ENCODE measurements at regions not wholly inside any gene's neighbourhood (a gene's known extent, or its start where the extent isn't known, plus 50 kb on each side); places are given as distances from the start of the nearest gene placed in this dataset.

GRCh38 chr1:72869873-72870272, 587.5 kb upstream of the NEGR1 start:
- ChIA-PET POLR2A (no interaction called here), CTCF (no interaction called here)
- H3K4me3 ChIP-seq (replicated peaks in 1 of 3; ENCODE audit: insufficient read depth in 1 of 3, low read depth in 1 of 3, low read length in 3 of 3) = no peak overlapping the region
- no peak for FAIRE-seq
- H3K9me3 ChIP-seq (replicated peaks; ENCODE audit: control insufficient read depth, insufficient read depth, low read length) = no peaks in the 10 kb centered on the region
- H3K4me2 ChIP-seq (ENCODE audit: insufficient read depth, low read length) = no peak overlapping the region
- H3K9ac ChIP-seq (replicated peaks; ENCODE audit: extremely low read depth, insufficient read depth, low read length) = no peak overlapping the region
- H3K79me2 ChIP-seq (ENCODE audit: control insufficient read depth, insufficient read depth, low read length) = no peaks in the 10 kb centered on the region
- intact Hi-C loops (cut with micrococcal nuclease) = no loop called here
- no peak overlapping the region for H3K27ac ChIP-seq (ENCODE audit: insufficient read depth, low read depth, low read length)
- H3K9me1 ChIP-seq (replicated peaks; ENCODE audit: control insufficient read depth, extremely low read depth, insufficient read depth, low read length) = no peaks in the 10 kb centered on the region
- no peak overlapping the region for H2AFZ ChIP-seq (ENCODE audit: low read depth, low read length)
- dilution Hi-C loops (cut with MboI; ENCODE audit: extremely low pct_ligation_motif_present, low sequenced_read_pairs) = no loop called here
- no peak for DNase-seq (ENCODE audit: low read depth, low spot score)
- H4K20me1 ChIP-seq (replicated peaks; ENCODE audit: control insufficient read depth, extremely low read depth, insufficient read depth, low read length) = peaks cover 3% of the 10 kb centered on the region
- no TSS peak for BruUV-seq (replicated peaks)
- no peaks in the 10 kb centered on the region for H3K4me1 ChIP-seq (ENCODE audit: control insufficient read depth, extremely low read depth, insufficient read depth, low read length)
- TF ChIP-seq GATA2 (IDR thresholded peaks at IDR 0.05; ENCODE audit: insufficient read depth, insufficient read length, low read depth, low read length) (no peak), MYC (IDR thresholded peaks at IDR 0.05; ENCODE audit: low read depth, low read length) (no peak), JUN (IDR thresholded peaks at IDR 0.05; ENCODE audit: borderline replicate concordance, insufficient read depth, insufficient read length, low read depth) (no peak)
- H3K36me3 ChIP-seq (ENCODE audit: control insufficient read depth in 2 of 2, extremely low read depth in 1 of 2, insufficient read depth in 2 of 2, low read length in 2 of 2) = no peaks in the 10 kb centered on the region
- no peaks in the 10 kb centered on the region for H3K27me3 ChIP-seq (ENCODE audit: control insufficient read depth in 2 of 2, insufficient read depth in 2 of 2, low read length in 2 of 2)

- TF ChIP-seq MYC (IDR thresholded peaks at IDR 0.05; ENCODE audit: low read depth, low read length) (no peak), MAX (IDR thresholded peaks at IDR 0.05; ENCODE audit: insufficient read depth, insufficient read length) (no peak), CTCF (IDR thresholded peaks at IDR 0.05; ENCODE audit: extremely low read depth in 1 of 2, insufficient read depth in 1 of 2, low read depth in 1 of 2, low read length in 2 of 2) (no peak), GATA2 (IDR thresholded peaks at IDR 0.05; ENCODE audit: insufficient read depth, insufficient read length, low read depth, low read length) (no peak), FOS (IDR thresholded peaks at IDR 0.05; ENCODE audit: borderline replicate concordance, insufficient read depth, low read length) (no peak), JUN (IDR thresholded peaks at IDR 0.05; ENCODE audit: borderline replicate concordance, insufficient read depth, insufficient read length, low read depth) (no peak), POLR2A (IDR thresholded peaks at IDR 0.05; ENCODE audit: low read depth, low read length) (no peak), POLR2AphosphoS5 (IDR thresholded peaks at IDR 0.05; ENCODE audit: insufficient read depth, low read depth, low read length) (no peak), EZH2 (IDR thresholded peaks at IDR 0.05; ENCODE audit: borderline replicate concordance, low read depth, low read length, severe bottlenecking) (no peak)
- no peak overlapping the region for H3K4me3 ChIP-seq (replicated peaks in 1 of 3; ENCODE audit: insufficient read depth in 1 of 3, low read depth in 1 of 3, low read length in 3 of 3)
- H3K9ac ChIP-seq (replicated peaks; ENCODE audit: extremely low read depth, insufficient read depth, low read length) = no peak overlapping the region
- ChIA-PET POLR2A (no interaction called here), CTCF (no interaction called here)
- H3K36me3 ChIP-seq (ENCODE audit: control insufficient read depth in 2 of 2, extremely low read depth in 1 of 2, insufficient read depth in 2 of 2, low read length in 2 of 2) = no peaks in the 10 kb centered on the region
- H3K4me2 ChIP-seq (ENCODE audit: insufficient read depth, low read length) = no peak overlapping the region
- no peaks in the 10 kb centered on the region for H3K79me2 ChIP-seq (ENCODE audit: control insufficient read depth, insufficient read depth, low read length)
- intact Hi-C loops (cut with micrococcal nuclease) = no loop called here
- no peaks in the 10 kb centered on the region for H3K9me3 ChIP-seq (replicated peaks; ENCODE audit: control insufficient read depth, insufficient read depth, low read length)
- no peak overlapping the region for H3K27ac ChIP-seq (ENCODE audit: insufficient read depth, low read depth, low read length)
- peaks cover 3% of the 10 kb centered on the region for H4K20me1 ChIP-seq (replicated peaks; ENCODE audit: control insufficient read depth, extremely low read depth, insufficient read depth, low read length)
- H3K9me1 ChIP-seq (replicated peaks; ENCODE audit: control insufficient read depth, extremely low read depth, insufficient read depth, low read length) = no peaks in the 10 kb centered on the region
- dilution Hi-C loops (cut with MboI; ENCODE audit: extremely low pct_ligation_motif_present, low sequenced_read_pairs) = no loop called here
- FAIRE-seq = no peak
- no peaks in the 10 kb centered on the region for H3K27me3 ChIP-seq (ENCODE audit: control insufficient read depth in 2 of 2, insufficient read depth in 2 of 2, low read length in 2 of 2)
- no peaks in the 10 kb centered on the region for H3K4me1 ChIP-seq (ENCODE audit: control insufficient read depth, extremely low read depth, insufficient read depth, low read length)
- DNase-seq (ENCODE audit: low read depth, low spot score) = no peak
- BruUV-seq (replicated peaks) = no TSS peak
- no peak overlapping the region for H2AFZ ChIP-seq (ENCODE audit: low read depth, low read length)
Observed at GRCh38 chr1:72869441-72869840, 587.1 kb upstream of the NEGR1 start.

Measured in endothelial cell of umbilical vein (primary cell).